IMR-90 (cell line): ENCODE measurements at regions not wholly inside any gene's neighbourhood (a gene's known extent, or its start where the extent isn't known, plus 50 kb on each side); places are given as distances from the start of the nearest gene placed in this dataset.
A peak's percentile ranks its signal among the peaks of the same experiment; 100 is the strongest.

ENCODE experiments used
- ATAC-seq: fragments of 200-7000 bp; cut with Tn5 transposase; 2 replicates; pipeline ENCODE4 v1.9.1; 2020; ENCODE audit warnings: low read depth, mild to moderate bottlenecking, moderate library complexity
- BruUV-seq: library from RNA; stranded (reverse); fragments of 400-500 nt; replicated peaks from 2 replicates; lab custom pipeline; 2021; lab: Mats Ljungman, UMichigan
- CTCF ChIA-PET: fragments of 300-600 bp; formaldehyde crosslinking; extraction: SDS; loops from one replicate; lab custom pipeline; 2021; ENCODE audit warnings: antibody characterized with exemption; lab: Yijun Ruan, JAX
- POLR2A ChIA-PET: fragments of 300-600 bp; sonication (Branson Sonifier 250); formaldehyde crosslinking; loops from one replicate; lab custom pipeline; 2022; ENCODE audit warnings: antibody characterized with exemption; ENCODE audit not compliant: unreplicated experiment; lab: Charles Lee
- DNase-seq: peaks from one replicate; pipeline ENCODE4 v3.0.0; 2013
- H2AFZ ChIP-seq: replicated peaks from 2 replicates; pipeline ENCODE3; 2013; ENCODE audit warnings: low read length, mild to moderate bottlenecking; ENCODE audit not compliant: poor library complexity
- H2AK5ac ChIP-seq: 2 replicates; pipeline ENCODE4 v1.6.1; 2013; ENCODE audit warnings: low read depth, low read length, inconsistent platforms
- H2AK9ac ChIP-seq: replicated peaks from 2 replicates; pipeline ENCODE3; 2013; ENCODE audit warnings: mild to moderate bottlenecking, low read depth, low read length, moderate library complexity; ENCODE audit not compliant: poor library complexity
- H2BK120ac ChIP-seq: 2 replicates; pipeline ENCODE4 v1.6.1; 2013; ENCODE audit warnings: low read depth, low read length, inconsistent platforms
- H2BK15ac ChIP-seq: 3 replicates; pipeline ENCODE4 v1.6.1; 2013; ENCODE audit warnings: low read depth, low read length, inconsistent platforms
- H2BK20ac ChIP-seq: 2 replicates; pipeline ENCODE4 v1.6.1; 2013; ENCODE audit warnings: low read depth, mild to moderate bottlenecking, inconsistent platforms, low read length, moderate library complexity
- H2BK5ac ChIP-seq: 2 replicates; pipeline ENCODE4 v1.6.1; 2013; ENCODE audit warnings: mild to moderate bottlenecking, low read depth, low read length, inconsistent platforms; ENCODE audit not compliant: poor library complexity, severe bottlenecking
- H3K14ac ChIP-seq: replicated peaks from 2 replicates; pipeline ENCODE4 v1.6.1; 2013; ENCODE audit warnings: low read depth, low read length, inconsistent platforms
- H3K18ac ChIP-seq: 2 replicates; pipeline ENCODE4 v1.6.1; 2013; ENCODE audit warnings: low read depth, low read length, control low read depth
- H3K23ac ChIP-seq: 2 replicates; pipeline ENCODE4 v1.6.1; 2013; ENCODE audit warnings: low read depth, low read length, inconsistent platforms
- H3K27ac ChIP-seq: 2 replicates; pipeline ENCODE4 v1.5.1; 2013; ENCODE audit warnings: mild to moderate bottlenecking, control low read depth, low read length; ENCODE audit not compliant: insufficient read depth
- H3K27me3 ChIP-seq: 2 replicates; pipeline ENCODE4 v1.6.1; 2013; ENCODE audit warnings: low read length; ENCODE audit not compliant: control insufficient read depth, insufficient read depth
- H3K36me3 ChIP-seq: 2 replicates; pipeline ENCODE4 v1.6.1; 2013; ENCODE audit warnings: low read length, mixed read lengths; ENCODE audit not compliant: control insufficient read depth, insufficient read depth
- H3K4ac ChIP-seq: 2 replicates; pipeline ENCODE4 v1.6.1; 2013; ENCODE audit warnings: low read depth, low read length, inconsistent platforms
- H3K4me1 ChIP-seq: 2 replicates; pipeline ENCODE4 v1.6.1; 2013; ENCODE audit warnings: low read length, mixed read lengths; ENCODE audit not compliant: control insufficient read depth, insufficient read depth
- H3K4me2 ChIP-seq: 2 replicates; pipeline ENCODE4 v1.6.1; 2013; ENCODE audit warnings: low read depth, mild to moderate bottlenecking, control low read depth, low read length, moderate library complexity
- H3K4me3 ChIP-seq: 2 replicates; pipeline ENCODE4 v1.5.1; 2013; ENCODE audit warnings: low read depth, mild to moderate bottlenecking, control low read depth, low read length, moderate library complexity; ENCODE audit not compliant: insufficient read depth
- H3K56ac ChIP-seq: 2 replicates; pipeline ENCODE4 v1.6.1; 2013; ENCODE audit warnings: low read length, inconsistent platforms; ENCODE audit not compliant: insufficient read depth; ENCODE audit errors: extremely low read depth
- H3K79me1 ChIP-seq, 2 experiments: 2 replicates each; pipeline ENCODE4 v1.6.1; 2013; ENCODE audit warnings: low read length in 2 of 2, inconsistent platforms in 1 of 2, low read depth in 1 of 2
- H3K9ac ChIP-seq: 2 replicates; pipeline ENCODE4 v1.6.1; 2013; ENCODE audit warnings: low read depth, low read length, control low read depth
- H3K9me1 ChIP-seq: 2 replicates; pipeline ENCODE4 v1.6.1; 2013; ENCODE audit warnings: low read length, inconsistent platforms; ENCODE audit not compliant: insufficient read depth
- H3K9me3 ChIP-seq: 2 replicates; pipeline ENCODE4 v1.6.1; 2013; ENCODE audit warnings: low read length; ENCODE audit not compliant: control insufficient read depth, insufficient read depth
- H4K20me1 ChIP-seq: 2 replicates; pipeline ENCODE4 v1.6.1; 2013; ENCODE audit warnings: low read length, inconsistent platforms; ENCODE audit not compliant: insufficient read depth
- H4K5ac ChIP-seq: 2 replicates; pipeline ENCODE4 v1.6.1; 2013; ENCODE audit warnings: mild to moderate bottlenecking, low read depth, low read length, control low read depth
- H4K8ac ChIP-seq, 2 experiments: 2 replicates each; pipeline ENCODE4 v1.6.1; 2013; ENCODE audit warnings: low read depth in 2 of 2, low read length in 2 of 2, control low read depth in 1 of 2, inconsistent platforms in 1 of 2
- H4K91ac ChIP-seq: 2 replicates; pipeline ENCODE4 v1.6.1; 2013; ENCODE audit warnings: low read depth, low read length, inconsistent platforms; ENCODE audit not compliant: insufficient read depth
- BHLHE40 ChIP-seq: fragments of 150-350 bp; IDR thresholded peaks from 2 replicates; pipeline ENCODE4 v1.6.1; 2016; ENCODE audit warnings: mild to moderate bottlenecking, low read depth, low read length
- CEBPB ChIP-seq: IDR thresholded peaks from 2 replicates; pipeline ENCODE4 v1.6.1; 2012; ENCODE audit warnings: low read depth, low read length, improper control_type of control experiment
- CHD1 ChIP-seq: IDR thresholded peaks from 2 replicates; pipeline ENCODE4 v1.6.1; 2012; ENCODE audit warnings: low read depth, low read length, improper control_type of control experiment
- CTCF ChIP-seq: conservative IDR thresholded peaks from 2 replicates; pipeline ENCODE4 v1.5.1; 2012; ENCODE audit warnings: mild to moderate bottlenecking, low read depth, low read length, improper control_type of control experiment
- ELK1 ChIP-seq: fragments of 150-350 bp; IDR thresholded peaks from 2 replicates; pipeline ENCODE4 v1.6.1; 2016; ENCODE audit warnings: low read depth, mild to moderate bottlenecking, low read length, moderate library complexity, borderline replicate concordance
- FOS ChIP-seq: fragments of 150-350 bp; IDR thresholded peaks from 2 replicates; pipeline ENCODE4 v1.6.1; 2016; ENCODE audit warnings: low read depth, low read length
- MAFK ChIP-seq: IDR thresholded peaks from 2 replicates; pipeline ENCODE4 v1.6.1; 2012; ENCODE audit warnings: low read depth, low read length, improper control_type of control experiment
- MAZ ChIP-seq: IDR thresholded peaks from 2 replicates; pipeline ENCODE4 v1.6.1; 2012; ENCODE audit warnings: low read depth, mild to moderate bottlenecking, low read length, improper control_type of control experiment, moderate library complexity, borderline replicate concordance
- MXI1 ChIP-seq: IDR thresholded peaks from 2 replicates; pipeline ENCODE4 v1.6.1; 2012; ENCODE audit warnings: low read depth, mild to moderate bottlenecking, low read length, moderate library complexity, borderline replicate concordance
- NFE2L2 ChIP-seq: fragments of 150-350 bp; IDR thresholded peaks from 2 replicates; pipeline ENCODE4 v1.6.1; 2016; ENCODE audit warnings: low read depth, mild to moderate bottlenecking, low read length
- POLR2A ChIP-seq: IDR thresholded peaks from 2 replicates; pipeline ENCODE4 v1.6.1; 2012; ENCODE audit warnings: mild to moderate bottlenecking, low read depth, low read length
- RAD21 ChIP-seq: IDR thresholded peaks from 2 replicates; pipeline ENCODE4 v1.6.1; 2012; ENCODE audit warnings: low read length, improper control_type of control experiment
- RCOR1 ChIP-seq: IDR thresholded peaks from 2 replicates; pipeline ENCODE4 v1.6.1; 2012; ENCODE audit warnings: mild to moderate bottlenecking, low read length, improper control_type of control experiment; ENCODE audit not compliant: insufficient replicate concordance
- RFX5 ChIP-seq: IDR thresholded peaks from 2 replicates; pipeline ENCODE4 v1.8.0; 2012; ENCODE audit warnings: low read depth, mild to moderate bottlenecking, low read length, moderate library complexity
- SMC3 ChIP-seq: fragments of 150-350 bp; IDR thresholded peaks from 2 replicates; pipeline ENCODE4 v1.6.1; 2016; ENCODE audit warnings: low read depth, mild to moderate bottlenecking, antibody characterized with exemption, low read length, moderate library complexity
- whole genome bisulfite sequencing, 2 experiments: methylation state at CpG; one replicate each; pipeline versions ENCODE4 v1.1.5 to v1.1.7; 2013; ENCODE audit warnings: missing lambda C conversion rate in 2 of 2; ENCODE audit not compliant: insufficient read length in 1 of 2; ENCODE audit errors: extremely low coverage in 2 of 2; 5-methylcytosine and 5-hydroxymethylcytosine counted together
- dilution Hi-C: fragments of 300-500 bp; cut with HindIII; formaldehyde crosslinking; loops from one replicate; pipeline ENCODE4 v1.14.3; 2018; ENCODE audit warnings: low sequenced_read_pairs; ENCODE audit not compliant: unreplicated experiment
- in situ Hi-C: fragments of 300-500 bp; cut with MboI; formaldehyde crosslinking; loops from 3 replicates; pipeline ENCODE4 v1.14.3; 2019; ENCODE audit warnings: low sequenced_read_pairs, inconsistent platforms, mixed read lengths
- intact Hi-C: fragments of 100-400 bp; cut with micrococcal nuclease; formaldehyde crosslinking; loops from 2 replicates; pipeline ENCODE4 v1.10.0; 2022
- TF ChIP-seq, protein P1 (sequence below): fragments of 150-350 bp; IDR thresholded peaks from 2 replicates; pipeline ENCODE4 v1.6.1; 2017; ENCODE audit warnings: mild to moderate bottlenecking, antibody characterized with exemption, low read length, low read depth

- CTCF ChIA-PET = no interaction called here
Measured at GRCh38 chr1:67612788-67613241, 72.2 kb upstream of the GADD45A start.

More at GRCh38 chr1:67612788-67613241, 72.2 kb upstream of the GADD45A start:
- dilution Hi-C loops (no loop called here), intact Hi-C loops (no loop called here), in situ Hi-C loops (no loop called here)
- no peak overlapping the region for H4K5ac ChIP-seq
- BruUV-seq = no TSS peak
- no peak for TF ChIP-seq SMC3
- TF ChIP-seq ELK1 = no peak
- TF ChIP-seq CEBPB = no peak
- no peak for TF ChIP-seq CTCF
- no peak for TF ChIP-seq FOS
- TF ChIP-seq, protein P1, sequence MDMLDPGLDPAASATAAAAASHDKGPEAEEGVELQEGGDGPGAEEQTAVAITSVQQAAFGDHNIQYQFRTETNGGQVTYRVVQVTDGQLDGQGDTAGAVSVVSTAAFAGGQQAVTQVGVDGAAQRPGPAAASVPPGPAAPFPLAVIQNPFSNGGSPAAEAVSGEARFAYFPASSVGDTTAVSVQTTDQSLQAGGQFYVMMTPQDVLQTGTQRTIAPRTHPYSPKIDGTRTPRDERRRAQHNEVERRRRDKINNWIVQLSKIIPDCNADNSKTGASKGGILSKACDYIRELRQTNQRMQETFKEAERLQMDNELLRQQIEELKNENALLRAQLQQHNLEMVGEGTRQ = no peak
- TF ChIP-seq MXI1 = no peak
- no peak for TF ChIP-seq POLR2A
- TF ChIP-seq MAZ = no peak
- TF ChIP-seq RCOR1 = no peak
- no peak for TF ChIP-seq NFE2L2
- no peak for TF ChIP-seq MAFK
- no peak for TF ChIP-seq RAD21
- no peak for TF ChIP-seq BHLHE40
- TF ChIP-seq RFX5 = no peak
- TF ChIP-seq CHD1 = no peak
- H3K9me3 ChIP-seq = no peaks in the 10 kb centered on the region
- H3K4me3 ChIP-seq = no peak overlapping the region
- ATAC-seq = no peak
- H2BK20ac ChIP-seq = no peak overlapping the region
- POLR2A ChIA-PET = no interaction called here
- no peak overlapping the region for H3K23ac ChIP-seq
- WGBS, 2 experiments = 40% methylated on average over 1 of the region's 4 CpGs; no CpG with 5 or more reads in 1 of the 2 experiments
- H2BK5ac ChIP-seq = no peak overlapping the region
- no peak for DNase-seq
- peaks cover 3% of the 10 kb centered on the region for H3K4me1 ChIP-seq
- H3K36me3 ChIP-seq = no peaks in the 10 kb centered on the region
- no peak overlapping the region for H3K14ac ChIP-seq
- H4K8ac ChIP-seq = no peak overlapping the region
- H2BK120ac ChIP-seq = no peak overlapping the region
- no peak overlapping the region for H3K18ac ChIP-seq
- H4K91ac ChIP-seq = no peak overlapping the region
- H3K4ac ChIP-seq = no peak overlapping the region
- no peaks in the 10 kb centered on the region for H4K20me1 ChIP-seq
- no peaks in the 10 kb centered on the region; the same call in 1 of the 2 replicates for H3K9me1 ChIP-seq
- H3K9ac ChIP-seq = no peak overlapping the region
- no peak overlapping the region for H3K56ac ChIP-seq
- no peak overlapping the region for H2AK5ac ChIP-seq
- H3K27me3 ChIP-seq = no peaks in the 10 kb centered on the region
- no peak overlapping the region for H2BK15ac ChIP-seq
- no peak overlapping the region for H2AK9ac ChIP-seq
- H3K79me1 ChIP-seq = no peaks in the 10 kb centered on the region
- H2AFZ ChIP-seq = peak overlapping the region; percentile 9
- H3K27ac ChIP-seq = no peak overlapping the region
- no peak overlapping the region for H3K4me2 ChIP-seq
